SK-N-SH treated with all-trans-retinoic acid at 6 μM for 48 hours (cell line): ENCODE measurements at regions not wholly inside any gene's neighbourhood (a gene's known extent, or its start where the extent isn't known, plus 50 kb on each side); places are given as distances from the start of the nearest gene placed in this dataset.

Experiments
- ATAC-seq: fragments of 200-7000 bp; cut with Tn5 transposase; 3 replicates; pipeline ENCODE4 v1.9.1; 2020; ENCODE audit warnings: mild to moderate bottlenecking, moderate library complexity
- ARNTL ChIP-seq: fragments of 450-650 bp; formaldehyde crosslinking; IDR thresholded peaks from 2 replicates; pipeline ENCODE4 v1.5.0; 2020; ENCODE audit warnings: low read depth, mild to moderate bottlenecking, moderate library complexity, borderline replicate concordance
- BACH2 ChIP-seq: fragments of 250-450 bp; sonication (Bioruptor Pico); IDR thresholded peaks from 2 replicates; pipeline ENCODE4 v1.9.0; 2021; ENCODE audit warnings: mild to moderate bottlenecking, borderline replicate concordance
- CSRNP3 ChIP-seq: fragments of 250-450 bp; sonication (Bioruptor Pico); IDR thresholded peaks from 2 replicates; pipeline ENCODE4 v1.5.1; 2021; ENCODE audit warnings: mild to moderate bottlenecking, moderate library complexity
- ESRRG ChIP-seq: fragments of 250-450 bp; sonication (Bioruptor Pico); IDR thresholded peaks from 2 replicates; pipeline ENCODE4 v1.6.1; 2021; ENCODE audit warnings: mild to moderate bottlenecking
- GLIS3 ChIP-seq: fragments of 250-450 bp; sonication (Bioruptor Pico); IDR thresholded peaks from 2 replicates; pipeline ENCODE4 v1.5.0; 2020; ENCODE audit warnings: mild to moderate bottlenecking, moderate library complexity
- ISL1 ChIP-seq: fragments of 250-450 bp; sonication (Bioruptor Pico); IDR thresholded peaks from 2 replicates; pipeline ENCODE4 v2.1.2; 2022; ENCODE audit warnings: mild to moderate bottlenecking, moderate library complexity
- OSR1 ChIP-seq: fragments of 250-450 bp; sonication (Bioruptor Pico); IDR thresholded peaks from 2 replicates; pipeline ENCODE4 v1.8.0; 2022; ENCODE audit warnings: moderate library complexity, mild to moderate bottlenecking, inconsistent platforms
- PATZ1 ChIP-seq: fragments of 250-450 bp; sonication (Bioruptor Pico); IDR thresholded peaks from 2 replicates; pipeline ENCODE4 v1.8.0; 2020; ENCODE audit warnings: mild to moderate bottlenecking, moderate library complexity, borderline replicate concordance
- POU6F1 ChIP-seq: fragments of 250-450 bp; sonication (Bioruptor Pico); IDR thresholded peaks from 2 replicates; pipeline ENCODE4 v1.8.0; 2021; ENCODE audit warnings: low read depth, mild to moderate bottlenecking, moderate library complexity, borderline replicate concordance
- PPARA ChIP-seq: fragments of 250-450 bp; sonication (Bioruptor Pico); IDR thresholded peaks from 2 replicates; pipeline ENCODE4 v1.5.0; 2020; ENCODE audit warnings: mild to moderate bottlenecking, borderline replicate concordance
- RARB ChIP-seq: fragments of 250-450 bp; sonication (Bioruptor Pico); IDR thresholded peaks from 2 replicates; pipeline ENCODE4 v1.8.0; 2021; ENCODE audit warnings: mild to moderate bottlenecking, moderate library complexity
- SNAI2 ChIP-seq: fragments of 250-450 bp; sonication (Bioruptor Pico); IDR thresholded peaks from 2 replicates; pipeline ENCODE4 v1.5.0; 2020; ENCODE audit warnings: mild to moderate bottlenecking, moderate library complexity
- TCF4 ChIP-seq: fragments of 250-450 bp; sonication (Bioruptor Pico); IDR thresholded peaks from 2 replicates; pipeline ENCODE4 v1.8.0; 2021; ENCODE audit warnings: mild to moderate bottlenecking, moderate library complexity, borderline replicate concordance
- TOX ChIP-seq: fragments of 250-450 bp; sonication (Bioruptor Pico); IDR thresholded peaks from 2 replicates; pipeline ENCODE4 v1.8.0; 2021; ENCODE audit warnings: mild to moderate bottlenecking, moderate library complexity, borderline replicate concordance
- TSHZ2 ChIP-seq: fragments of 250-450 bp; sonication (Bioruptor Pico); IDR thresholded peaks from 2 replicates; pipeline ENCODE4 v1.5.0; 2020; ENCODE audit warnings: mild to moderate bottlenecking, moderate library complexity
- ZC3H10 ChIP-seq: fragments of 250-450 bp; sonication (Bioruptor Pico); IDR thresholded peaks from 2 replicates; pipeline ENCODE4 v1.5.1; 2021; ENCODE audit warnings: mild to moderate bottlenecking, moderate library complexity
- ZFP3 ChIP-seq: fragments of 250-450 bp; sonication (Bioruptor Pico); IDR thresholded peaks from 2 replicates; pipeline ENCODE4 v1.5.0; 2020; ENCODE audit warnings: mild to moderate bottlenecking, moderate library complexity
- ZFP30 ChIP-seq: fragments of 450-650 bp; formaldehyde crosslinking; IDR thresholded peaks from 2 replicates; pipeline ENCODE4 v1.5.0; 2022; ENCODE audit warnings: mild to moderate bottlenecking, moderate library complexity
- ZNF565 ChIP-seq: fragments of 450-650 bp; formaldehyde crosslinking; conservative IDR thresholded peaks from 2 replicates; pipeline ENCODE4 v1.5.0; 2020; ENCODE audit warnings: low read depth, mild to moderate bottlenecking, moderate library complexity
- ZNF70 ChIP-seq: fragments of 450-650 bp; formaldehyde crosslinking; IDR thresholded peaks from 2 replicates; pipeline ENCODE4 v1.5.0; 2020; ENCODE audit warnings: mild to moderate bottlenecking, moderate library complexity
- ZNF8 ChIP-seq: fragments of 450-650 bp; formaldehyde crosslinking; IDR thresholded peaks from 2 replicates; pipeline ENCODE4 v1.5.0; 2020; ENCODE audit warnings: mild to moderate bottlenecking, moderate library complexity
- TF ChIP-seq, protein P1 (sequence below): fragments of 250-450 bp; sonication (Bioruptor Pico); IDR thresholded peaks from 2 replicates; pipeline ENCODE4 v1.5.1; 2020; ENCODE audit warnings: low read depth, mild to moderate bottlenecking, moderate library complexity

- no peak for ATAC-seq
- TF ChIP-seq ZFP30 (CRISPR knock-in tag): no peak
- no peak for TF ChIP-seq RARB (CRISPR knock-in tag)
- TF ChIP-seq TCF4 (CRISPR knock-in tag): no peak
- no peak for TF ChIP-seq ZNF70 (CRISPR knock-in tag)
- no peak for TF ChIP-seq OSR1
- TF ChIP-seq TOX (CRISPR knock-in tag): no peak
- no peak for TF ChIP-seq BACH2 (CRISPR knock-in tag)
- no peak for TF ChIP-seq TSHZ2 (CRISPR knock-in tag)
- no peak for TF ChIP-seq ZNF8
Observed at GRCh38 chr2:189382668-189383067, 58.6 kb upstream of the WDR75 start.

DNA sequence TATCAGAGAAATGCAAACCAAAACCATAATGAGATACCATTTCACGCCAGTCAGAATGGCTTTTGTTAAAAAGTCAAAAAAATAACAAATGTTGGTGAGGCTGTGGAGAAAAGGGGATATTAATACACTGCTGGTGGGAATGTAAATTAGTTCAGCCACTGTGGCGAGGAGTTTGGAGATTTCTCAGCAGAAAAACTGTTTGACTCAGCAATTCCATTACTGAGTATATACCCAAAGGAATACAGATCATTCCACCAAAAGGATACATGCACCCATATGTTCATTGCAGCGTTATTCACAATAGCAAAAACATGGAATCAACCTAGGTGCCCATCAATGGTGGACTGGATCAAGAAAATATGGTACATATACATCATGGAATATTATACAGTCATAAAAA, 54.5 kb upstream of the WDR75 start:
- ATAC-seq: no peak
- TF ChIP-seq ZC3H10: no peak
- no peak for TF ChIP-seq TCF4 (CRISPR knock-in tag)
- no peak for TF ChIP-seq CSRNP3
- TF ChIP-seq ISL1 (CRISPR knock-in tag): no peak
- TF ChIP-seq ZNF8: 0 out of 2 replicates have a peak, but pooled peaks have one; percentile 17
- no peak for TF ChIP-seq ZFP30 (CRISPR knock-in tag)

- no peak for ATAC-seq
- TF ChIP-seq ZFP3: no peak
- no peak for TF ChIP-seq OSR1
- no peak for TF ChIP-seq ZNF8
- no peak for TF ChIP-seq GLIS3 (CRISPR knock-in tag)
- TF ChIP-seq, protein P1, sequence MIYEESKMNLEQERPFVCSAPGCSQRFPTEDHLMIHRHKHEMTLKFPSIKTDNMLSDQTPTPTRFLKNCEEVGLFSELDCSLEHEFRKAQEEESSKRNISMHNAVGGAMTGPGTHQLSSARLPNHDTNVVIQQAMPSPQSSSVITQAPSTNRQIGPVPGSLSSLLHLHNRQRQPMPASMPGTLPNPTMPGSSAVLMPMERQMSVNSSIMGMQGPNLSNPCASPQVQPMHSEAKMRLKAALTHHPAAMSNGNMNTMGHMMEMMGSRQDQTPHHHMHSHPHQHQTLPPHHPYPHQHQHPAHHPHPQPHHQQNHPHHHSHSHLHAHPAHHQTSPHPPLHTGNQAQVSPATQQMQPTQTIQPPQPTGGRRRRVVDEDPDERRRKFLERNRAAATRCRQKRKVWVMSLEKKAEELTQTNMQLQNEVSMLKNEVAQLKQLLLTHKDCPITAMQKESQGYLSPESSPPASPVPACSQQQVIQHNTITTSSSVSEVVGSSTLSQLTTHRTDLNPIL: no peak
- no peak for TF ChIP-seq PPARA (CRISPR knock-in tag)
- no peak for TF ChIP-seq ESRRG
- no peak for TF ChIP-seq ZC3H10
- no peak for TF ChIP-seq ARNTL (CRISPR knock-in tag)
- no peak for TF ChIP-seq PATZ1 (CRISPR knock-in tag)
- TF ChIP-seq SNAI2 (CRISPR knock-in tag): no peak
- no peak for TF ChIP-seq ZNF565 (CRISPR knock-in tag)
- TF ChIP-seq ISL1 (CRISPR knock-in tag): no peak
- no peak for TF ChIP-seq ZFP30 (CRISPR knock-in tag)
- no peak for TF ChIP-seq POU6F1
- no peak for TF ChIP-seq RARB (CRISPR knock-in tag)
- no peak for TF ChIP-seq BACH2 (CRISPR knock-in tag)
- TF ChIP-seq TSHZ2 (CRISPR knock-in tag): no peak
Observed at GRCh38 chr2:189391201-189391600, 50.1 kb upstream of the WDR75 start.
